SU-DHL-6 (cell line): ENCODE measurements at regions not wholly inside any gene's neighbourhood (a gene's known extent, or its start where the extent isn't known, plus 50 kb on each side); places are given as distances from the start of the nearest gene placed in this dataset.

Experiments
- CTCF ChIP-seq: fragments of 200-600 bp; sonication (generic); IDR thresholded peaks from one replicate; pipeline ENCODE4 v1.5.1; 2017; ENCODE audit warnings: antibody characterized with exemption, mild to moderate bottlenecking, low read length, moderate library complexity; ENCODE audit not compliant: insufficient read depth, poor library complexity, severe bottlenecking
- EZH2phosphoT487 ChIP-seq: fragments of 200-600 bp; sonication (generic), shearing (Covaris generic); conservative IDR thresholded peaks from 2 replicates; pipeline ENCODE4 v1.6.1; 2018; ENCODE audit warnings: mild to moderate bottlenecking, antibody characterized with exemption, low read length, moderate library complexity, mixed read lengths

- TF ChIP-seq CTCF (no peak), EZH2phosphoT487 (no peak)
These were observed 285.4 kb upstream of the USP25 start for GRCh38 chr21:15444118-15444960.
